GM23248 (cell line): ENCODE measurements at regions not wholly inside any gene's neighbourhood (a gene's known extent, or its start where the extent isn't known, plus 50 kb on each side); places are given as distances from the start of the nearest gene placed in this dataset.

Experiments
- EZH2 ChIP-seq: fragments of 200-600 bp; sonication (generic); IDR thresholded peaks from 2 replicates; pipeline ENCODE4 v1.6.1; 2018; ENCODE audit warnings: antibody characterized with exemption, mild to moderate bottlenecking; ENCODE audit not compliant: insufficient read depth, poor library complexity, severe bottlenecking
- EZH2phosphoT487 ChIP-seq: fragments of 200-600 bp; sonication (generic); IDR thresholded peaks from 2 replicates; pipeline ENCODE4 v1.6.1; 2018; ENCODE audit warnings: antibody characterized with exemption, moderate library complexity, mild to moderate bottlenecking, low read depth; ENCODE audit not compliant: insufficient read depth

DNA sequence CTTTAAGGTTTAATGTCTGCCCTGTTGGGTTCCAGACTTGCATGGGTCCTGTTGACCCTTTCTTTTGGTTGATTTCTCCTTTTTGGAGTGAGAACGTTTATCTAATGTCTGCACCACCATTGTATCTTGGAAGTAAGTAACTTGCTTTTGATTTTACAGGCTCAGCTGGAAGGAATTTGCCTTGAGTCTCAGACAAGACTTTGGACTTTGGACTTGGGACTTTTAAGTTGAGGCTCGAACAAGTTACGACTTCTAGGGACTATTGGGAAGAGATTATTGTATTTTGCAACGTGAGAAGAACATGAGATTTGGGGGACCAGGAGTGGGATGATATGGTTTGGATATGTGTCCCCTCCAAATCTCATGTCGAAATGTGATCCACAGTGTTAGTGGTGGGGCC, 267.7 kb downstream of the GLI2 start:
- TF ChIP-seq EZH2phosphoT487 (no peak), EZH2 (no peak)
